Adipocyte (in vitro differentiated cells): ENCODE measurements at regions not wholly inside any gene's neighbourhood (a gene's known extent, or its start where the extent isn't known, plus 50 kb on each side); places are given as distances from the start of the nearest gene placed in this dataset.

Experiments
- DNase-seq: peaks from one replicate; pipeline ENCODE4 v3.0.0-alpha.2; 2015; ENCODE audit warnings: low read depth
- H3K27me3 ChIP-seq: replicated peaks from 2 replicates; pipeline ENCODE4 v1.7.0; 2013; ENCODE audit warnings: mild to moderate bottlenecking, low read length, moderate library complexity; ENCODE audit not compliant: control insufficient read depth, insufficient read depth
- H3K36me3 ChIP-seq: 2 replicates; pipeline ENCODE4 v1.7.0; 2013; ENCODE audit warnings: low read length, mild to moderate bottlenecking, moderate library complexity; ENCODE audit not compliant: control insufficient read depth, insufficient read depth, severe bottlenecking
- H3K4me1 ChIP-seq: 2 replicates; pipeline ENCODE4 v1.7.0; 2013; ENCODE audit warnings: mild to moderate bottlenecking, low read length, moderate library complexity; ENCODE audit not compliant: control insufficient read depth, insufficient read depth
- H3K4me3 ChIP-seq: 2 replicates; pipeline ENCODE4 v1.7.0; 2013; ENCODE audit warnings: mild to moderate bottlenecking, low read length, moderate library complexity
- H3K9ac ChIP-seq: 2 replicates; pipeline ENCODE4 v1.7.0; 2013; ENCODE audit warnings: mild to moderate bottlenecking, low read length, moderate library complexity
- H3K9me3 ChIP-seq: 2 replicates; pipeline ENCODE4 v1.7.0; 2013; ENCODE audit warnings: mild to moderate bottlenecking, low read length, moderate library complexity; ENCODE audit not compliant: control insufficient read depth

- no peak for DNase-seq
- no peaks in the 10 kb centered on the region for H3K4me1 ChIP-seq
- no peak overlapping the region for H3K9ac ChIP-seq
- no peaks in the 10 kb centered on the region for H3K36me3 ChIP-seq
- H3K9me3 ChIP-seq, result no peaks in the 10 kb centered on the region
- no peaks in the 10 kb centered on the region for H3K27me3 ChIP-seq
- H3K4me3 ChIP-seq, result no peak overlapping the region
Observed at GRCh38 chr13:56189439-56189838, 951.3 kb upstream of the PRR20A start.

GRCh38 chr13:56189978-56190377 is 950.7 kb upstream of the PRR20A start:
- Histone ChIP-seq H3K36me3 (no peaks in the 10 kb centered on the region), H3K9ac (no peak overlapping the region), H3K4me3 (no peak overlapping the region), H3K4me1 (no peaks in the 10 kb centered on the region), H3K9me3 (no peaks in the 10 kb centered on the region), H3K27me3 (no peaks in the 10 kb centered on the region)
- no peak for DNase-seq

- Histone ChIP-seq H3K9me3 (peaks cover 3% of the 10 kb centered on the region), H3K27me3 (no peaks in the 10 kb centered on the region), H3K36me3 (no peaks in the 10 kb centered on the region), H3K4me1 (no peaks in the 10 kb centered on the region), H3K4me3 (no peak overlapping the region), H3K9ac (no peak overlapping the region)
- DNase-seq, result no peak
Observed at GRCh38 chr13:56198350-56198749, 942.4 kb upstream of the PRR20A start.

- H3K4me1 ChIP-seq, result no peaks in the 10 kb centered on the region
- no peaks in the 10 kb centered on the region for H3K36me3 ChIP-seq
- H3K27me3 ChIP-seq, result no peaks in the 10 kb centered on the region
- no peak overlapping the region for H3K4me3 ChIP-seq
- no peak overlapping the region for H3K9ac ChIP-seq
- no peak for DNase-seq
- peaks cover 4% of the 10 kb centered on the region for H3K9me3 ChIP-seq
Observed at GRCh38 chr13:56201834-56202233, 938.9 kb upstream of the PRR20A start.

GRCh38 chr13:56216221-56216620 is 924.5 kb upstream of the PRR20A start:
- no peak overlapping the region for H3K9ac ChIP-seq
- no peaks in the 10 kb centered on the region for H3K36me3 ChIP-seq
- H3K4me1 ChIP-seq, result no peaks in the 10 kb centered on the region
- no peaks in the 10 kb centered on the region for H3K27me3 ChIP-seq
- H3K4me3 ChIP-seq, result no peak overlapping the region
- no peak for DNase-seq
- peaks cover 9% of the 10 kb centered on the region for H3K9me3 ChIP-seq

GRCh38 chr13:56247692-56248091 is 893.0 kb upstream of the PRR20A start:
- H3K36me3 ChIP-seq, result no peaks in the 10 kb centered on the region

GRCh38 chr13:56271686-56272085 is 869.0 kb upstream of the PRR20A start:
- Histone ChIP-seq H3K4me3 (no peak overlapping the region), H3K27me3 (no peaks in the 10 kb centered on the region), H3K4me1 (no peaks in the 10 kb centered on the region), H3K9ac (no peak overlapping the region), H3K36me3 (no peaks in the 10 kb centered on the region), H3K9me3 (peaks cover 9% of the 10 kb centered on the region)
- no peak for DNase-seq

More at GRCh38 chr13:56247692-56248091, 893.0 kb upstream of the PRR20A start:
- DNase-seq, result no peak
- Histone ChIP-seq H3K27me3 (no peaks in the 10 kb centered on the region), H3K4me1 (no peaks in the 10 kb centered on the region), H3K9ac (no peak overlapping the region), H3K4me3 (no peak overlapping the region), H3K9me3 (no peaks in the 10 kb centered on the region)

- Histone ChIP-seq H3K36me3 (no peaks in the 10 kb centered on the region), H3K4me3 (no peak overlapping the region), H3K9me3 (peaks cover 3% of the 10 kb centered on the region), H3K9ac (no peak overlapping the region), H3K4me1 (no peaks in the 10 kb centered on the region), H3K27me3 (no peaks in the 10 kb centered on the region)
- no peak for DNase-seq
Observed at GRCh38 chr13:56283262-56283828, 857.4 kb upstream of the PRR20A start.

GRCh38 chr13:56299650-56300049 is 841.1 kb upstream of the PRR20A start:
- no peak overlapping the region for H3K9ac ChIP-seq
- no peak for DNase-seq
- H3K4me3 ChIP-seq, result no peak overlapping the region
- no peaks in the 10 kb centered on the region for H3K9me3 ChIP-seq
- no peaks in the 10 kb centered on the region for H3K27me3 ChIP-seq
- H3K36me3 ChIP-seq, result no peaks in the 10 kb centered on the region
- H3K4me1 ChIP-seq, result no peaks in the 10 kb centered on the region

GRCh38 chr13:56314765-56315164 is 826.0 kb upstream of the PRR20A start:
- Histone ChIP-seq H3K4me1 (no peaks in the 10 kb centered on the region), H3K9me3 (no peaks in the 10 kb centered on the region), H3K27me3 (no peaks in the 10 kb centered on the region), H3K9ac (no peak overlapping the region), H3K4me3 (no peak overlapping the region), H3K36me3 (no peaks in the 10 kb centered on the region)
- DNase-seq, result no peak

GRCh38 chr13:56317841-56318240 is 822.9 kb upstream of the PRR20A start:
- no peak overlapping the region for H3K4me3 ChIP-seq
- DNase-seq, result no peak
- H3K36me3 ChIP-seq, result no peaks in the 10 kb centered on the region
- H3K4me1 ChIP-seq, result no peaks in the 10 kb centered on the region
- H3K9ac ChIP-seq, result no peak overlapping the region
- no peaks in the 10 kb centered on the region for H3K9me3 ChIP-seq
- no peaks in the 10 kb centered on the region for H3K27me3 ChIP-seq

- Histone ChIP-seq H3K9ac (no peak overlapping the region), H3K4me3 (no peak overlapping the region), H3K27me3 (no peaks in the 10 kb centered on the region), H3K9me3 (no peaks in the 10 kb centered on the region), H3K4me1 (no peaks in the 10 kb centered on the region), H3K36me3 (no peaks in the 10 kb centered on the region)
- DNase-seq, result no peak
Observed at GRCh38 chr13:56332671-56333070, 808.0 kb upstream of the PRR20A start.
